Hepatocyte (in vitro differentiated cells): ENCODE measurements at regions not wholly inside any gene's neighbourhood (a gene's known extent, or its start where the extent isn't known, plus 50 kb on each side); places are given as distances from the start of the nearest gene placed in this dataset.

Experiments used
- DNase-seq: peaks from one replicate; pipeline ENCODE4 v3.0.0-alpha.2; 2016; ENCODE audit warnings: low spot score
- H2AFZ ChIP-seq: fragments of 200-600 bp; sonication (generic); 2 replicates; pipeline ENCODE4 v1.6.0; 2016; ENCODE audit warnings: antibody characterized with exemption, mild to moderate bottlenecking
- H3K27ac ChIP-seq: fragments of 200-600 bp; sonication (generic); 2 replicates; pipeline ENCODE4 v1.5.1; 2016; ENCODE audit warnings: mild to moderate bottlenecking
- H3K27me3 ChIP-seq: fragments of 200-600 bp; sonication (generic); 2 replicates; pipeline ENCODE4 v1.6.1; 2016
- H3K36me3 ChIP-seq: fragments of 200-600 bp; sonication (generic); replicated peaks from 2 replicates; pipeline ENCODE4 v1.5.1; 2016; ENCODE audit warnings: low read depth; ENCODE audit not compliant: insufficient read depth
- H3K4me1 ChIP-seq: fragments of 200-600 bp; sonication (generic); 2 replicates; pipeline ENCODE4 v1.5.1; 2016; ENCODE audit warnings: mild to moderate bottlenecking, moderate library complexity; ENCODE audit not compliant: insufficient read depth
- H3K4me2 ChIP-seq: fragments of 200-600 bp; sonication (generic); 2 replicates; pipeline ENCODE4 v1.6.0; 2016
- H3K4me3 ChIP-seq: fragments of 200-600 bp; sonication (generic); 2 replicates; pipeline ENCODE4 v1.5.1; 2016; ENCODE audit warnings: mild to moderate bottlenecking
- H3K79me2 ChIP-seq: fragments of 200-600 bp; sonication (generic); 2 replicates; pipeline ENCODE4 v1.6.0; 2017; ENCODE audit warnings: mild to moderate bottlenecking
- H3K9me2 ChIP-seq: fragments of 200-600 bp; sonication (generic); replicated peaks from 2 replicates; pipeline ENCODE4 v1.6.0; 2017; ENCODE audit warnings: mild to moderate bottlenecking; ENCODE audit not compliant: insufficient read depth
- H3K9me3 ChIP-seq: fragments of 200-600 bp; sonication (generic); 2 replicates; pipeline ENCODE4 v1.5.1; 2016; ENCODE audit warnings: low read depth, mild to moderate bottlenecking
- H4K20me1 ChIP-seq: fragments of 200-600 bp; sonication (generic); 2 replicates; pipeline ENCODE4 v1.6.0; 2016; ENCODE audit warnings: mild to moderate bottlenecking; ENCODE audit not compliant: insufficient read depth, poor library complexity, severe bottlenecking
- EZH2 ChIP-seq: fragments of 200-600 bp; sonication (generic); IDR thresholded peaks from 2 replicates; pipeline ENCODE4 v1.6.1; 2016; ENCODE audit warnings: antibody characterized with exemption, mild to moderate bottlenecking, borderline replicate concordance
- EZH2phosphoT487 ChIP-seq: fragments of 200-600 bp; sonication (generic); IDR thresholded peaks from one replicate; pipeline ENCODE4 v1.6.1; 2018; ENCODE audit warnings: antibody characterized with exemption, mild to moderate bottlenecking, low read depth, moderate library complexity; ENCODE audit not compliant: unreplicated experiment, severe bottlenecking
- WGBS: methylation state at CpG from one replicate; pipeline ENCODE4 v1.1.6; 2016; ENCODE audit warnings: low lambda C conversion rate; ENCODE audit errors: missing lambda C conversion rate; 5-methylcytosine and 5-hydroxymethylcytosine counted together
- TF ChIP-seq, protein P1 (sequence below): fragments of 200-600 bp; sonication (generic); IDR thresholded peaks from 2 replicates; pipeline ENCODE4 v1.5.1; 2016; ENCODE audit warnings: antibody characterized with exemption, mild to moderate bottlenecking; ENCODE audit not compliant: poor library complexity

DNA sequence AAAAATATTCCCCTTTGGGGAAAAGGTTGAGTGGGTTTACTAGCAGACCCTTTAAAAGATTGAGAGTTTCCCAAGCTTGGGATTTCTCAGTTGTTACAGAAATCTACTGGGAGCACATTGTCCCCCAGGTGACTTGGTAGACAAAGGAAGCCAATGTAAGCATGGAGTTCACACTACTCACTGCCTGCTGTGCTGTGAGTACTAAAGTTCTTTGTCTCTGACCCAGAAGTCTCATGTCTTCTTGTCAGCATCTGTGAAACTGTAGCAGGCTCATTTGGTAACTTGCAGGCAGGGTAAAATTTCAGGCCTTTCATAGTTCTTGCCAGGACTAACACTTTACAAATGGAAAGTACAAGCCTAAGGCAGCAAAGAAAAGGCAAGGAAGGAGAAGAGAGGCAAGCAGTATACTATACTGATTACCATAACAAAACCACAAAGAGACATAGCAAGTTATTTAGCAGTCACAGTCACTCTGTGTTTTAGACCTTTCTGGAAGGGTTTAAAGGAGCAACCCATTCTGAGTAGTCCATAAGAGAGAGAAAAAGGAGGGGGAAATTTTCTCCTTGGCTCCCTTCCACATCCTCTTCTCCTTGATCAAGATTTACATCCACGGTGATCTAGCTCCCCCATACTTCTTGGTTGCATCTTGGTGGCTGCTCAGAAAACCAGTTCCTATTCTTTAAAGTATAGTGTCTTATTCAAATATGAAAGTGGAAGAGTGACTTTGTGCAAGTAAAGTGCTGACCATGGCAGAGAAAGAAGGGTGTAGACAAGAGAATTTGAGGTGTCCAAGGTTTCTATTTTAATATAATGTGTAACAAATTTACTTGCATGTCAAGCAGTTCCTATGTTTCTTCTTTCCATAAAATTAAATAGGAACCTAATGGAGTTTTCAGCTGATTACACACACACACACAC, 160.0 kb upstream of the PDE5A start:
- 90% methylated on average over 1 of the region's 1 CpG for WGBS
- TF ChIP-seq, protein P1, sequence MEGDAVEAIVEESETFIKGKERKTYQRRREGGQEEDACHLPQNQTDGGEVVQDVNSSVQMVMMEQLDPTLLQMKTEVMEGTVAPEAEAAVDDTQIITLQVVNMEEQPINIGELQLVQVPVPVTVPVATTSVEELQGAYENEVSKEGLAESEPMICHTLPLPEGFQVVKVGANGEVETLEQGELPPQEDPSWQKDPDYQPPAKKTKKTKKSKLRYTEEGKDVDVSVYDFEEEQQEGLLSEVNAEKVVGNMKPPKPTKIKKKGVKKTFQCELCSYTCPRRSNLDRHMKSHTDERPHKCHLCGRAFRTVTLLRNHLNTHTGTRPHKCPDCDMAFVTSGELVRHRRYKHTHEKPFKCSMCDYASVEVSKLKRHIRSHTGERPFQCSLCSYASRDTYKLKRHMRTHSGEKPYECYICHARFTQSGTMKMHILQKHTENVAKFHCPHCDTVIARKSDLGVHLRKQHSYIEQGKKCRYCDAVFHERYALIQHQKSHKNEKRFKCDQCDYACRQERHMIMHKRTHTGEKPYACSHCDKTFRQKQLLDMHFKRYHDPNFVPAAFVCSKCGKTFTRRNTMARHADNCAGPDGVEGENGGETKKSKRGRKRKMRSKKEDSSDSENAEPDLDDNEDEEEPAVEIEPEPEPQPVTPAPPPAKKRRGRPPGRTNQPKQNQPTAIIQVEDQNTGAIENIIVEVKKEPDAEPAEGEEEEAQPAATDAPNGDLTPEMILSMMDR, result no peak
- no peak for TF ChIP-seq EZH2phosphoT487
- TF ChIP-seq EZH2, result no peak
- Histone ChIP-seq H3K79me2 (no peaks in the 10 kb centered on the region), H3K4me2 (no peak overlapping the region), H3K9me2 (no peaks in the 10 kb centered on the region), H3K9me3 (no peaks in the 10 kb centered on the region), H3K27me3 (no peaks in the 10 kb centered on the region), H3K4me3 (no peak overlapping the region), H2AFZ (no peak overlapping the region), H4K20me1 (no peaks in the 10 kb centered on the region), H3K4me1 (no peaks in the 10 kb centered on the region), H3K27ac (no peak overlapping the region), H3K36me3 (no peaks in the 10 kb centered on the region)
- DNase-seq, result no peak

DNA sequence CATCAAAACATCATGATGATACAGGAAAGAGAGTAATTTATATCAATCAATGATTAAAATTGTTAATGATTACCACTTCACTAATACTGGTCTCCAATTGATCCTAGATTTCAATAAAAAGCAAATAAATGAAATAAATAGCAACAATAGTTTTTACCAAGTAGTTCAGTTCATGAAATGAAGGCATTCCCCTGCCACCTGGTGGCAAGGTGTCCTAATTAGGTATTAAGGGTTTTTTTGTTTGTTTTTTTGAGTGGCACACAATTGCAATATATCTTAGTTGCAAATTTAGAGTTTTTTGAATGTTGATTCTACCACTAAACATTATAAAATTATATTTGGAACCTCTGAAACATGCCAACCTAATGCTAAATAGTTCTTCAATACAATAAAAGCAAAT, 157.4 kb upstream of the PDE5A start:
- no peaks in the 10 kb centered on the region for H3K27me3 ChIP-seq
- H3K9me3 ChIP-seq, result no peaks in the 10 kb centered on the region
- no peaks in the 10 kb centered on the region for H3K4me1 ChIP-seq
- H4K20me1 ChIP-seq, result no peaks in the 10 kb centered on the region
- H3K4me2 ChIP-seq, result no peak overlapping the region
- H2AFZ ChIP-seq, result no peak overlapping the region
- no peak overlapping the region for H3K27ac ChIP-seq
- TF ChIP-seq, protein P1, result peak; percentile 44
- TF ChIP-seq EZH2phosphoT487, result no peak
- DNase-seq, result peak; percentile 37
- no peaks in the 10 kb centered on the region for H3K36me3 ChIP-seq
- no peaks in the 10 kb centered on the region for H3K9me2 ChIP-seq
- no peaks in the 10 kb centered on the region for H3K79me2 ChIP-seq
- no peak overlapping the region for H3K4me3 ChIP-seq

DNA sequence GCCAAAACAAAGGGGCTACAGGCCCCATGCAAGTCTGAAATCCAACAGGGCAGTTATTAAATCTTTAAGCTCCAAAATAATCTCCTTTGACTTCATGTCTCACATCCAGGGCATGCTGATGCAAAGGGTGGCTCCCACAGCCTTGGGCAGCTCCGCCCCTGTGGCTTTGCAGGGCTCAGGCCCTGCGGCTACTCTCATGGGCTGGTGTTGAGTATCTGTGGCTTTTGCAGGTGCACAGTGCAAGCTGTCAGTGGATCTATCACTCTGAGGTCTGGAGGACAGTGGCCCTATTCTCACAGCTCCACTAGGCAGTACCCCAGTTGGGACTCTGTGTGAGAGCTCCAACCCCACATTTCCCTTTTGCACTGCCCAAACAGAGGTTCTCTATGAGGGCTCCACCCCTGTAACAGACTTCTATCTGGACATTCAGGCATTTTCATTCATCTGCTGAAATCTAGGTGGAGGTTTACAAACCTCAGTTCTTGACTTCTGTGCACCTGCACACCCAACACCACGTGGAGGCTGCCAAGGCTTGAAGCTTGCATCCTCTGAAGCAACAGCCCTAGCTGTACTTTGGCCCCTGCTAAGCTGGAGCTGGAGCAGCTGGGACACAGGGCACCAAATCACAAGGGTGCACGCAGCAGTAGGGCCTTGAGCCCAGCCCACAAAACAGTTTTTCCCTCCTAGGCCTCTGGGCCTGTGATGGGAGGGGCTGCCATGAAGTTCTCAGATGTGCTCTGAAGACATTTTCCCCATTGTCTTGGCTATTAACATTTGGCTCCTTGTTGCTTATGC, 154.8 kb upstream of the PDE5A start:
- WGBS, result 92% methylated on average over 4 of the region's 4 CpGs
- Histone ChIP-seq H3K4me2 (no peak overlapping the region), H3K9me3 (no peaks in the 10 kb centered on the region), H3K9me2 (no peaks in the 10 kb centered on the region), H3K4me1 (no peaks in the 10 kb centered on the region), H2AFZ (no peak overlapping the region), H3K36me3 (no peaks in the 10 kb centered on the region), H3K27me3 (no peaks in the 10 kb centered on the region), H3K4me3 (no peak overlapping the region), H3K79me2 (no peaks in the 10 kb centered on the region), H4K20me1 (no peaks in the 10 kb centered on the region), H3K27ac (no peak overlapping the region)
- TF ChIP-seq, protein P1, result no peak
- no peak for TF ChIP-seq EZH2phosphoT487
- no peak for TF ChIP-seq EZH2
- no peak for DNase-seq
